ENCODE measurements at regions not wholly inside any gene's neighbourhood (a gene's known extent, or its start where the extent isn't known, plus 50 kb on each side); places are given as distances from the start of the nearest gene placed in this dataset.
A peak's percentile ranks its signal among the peaks of the same experiment; 100 is the strongest.

DNA sequence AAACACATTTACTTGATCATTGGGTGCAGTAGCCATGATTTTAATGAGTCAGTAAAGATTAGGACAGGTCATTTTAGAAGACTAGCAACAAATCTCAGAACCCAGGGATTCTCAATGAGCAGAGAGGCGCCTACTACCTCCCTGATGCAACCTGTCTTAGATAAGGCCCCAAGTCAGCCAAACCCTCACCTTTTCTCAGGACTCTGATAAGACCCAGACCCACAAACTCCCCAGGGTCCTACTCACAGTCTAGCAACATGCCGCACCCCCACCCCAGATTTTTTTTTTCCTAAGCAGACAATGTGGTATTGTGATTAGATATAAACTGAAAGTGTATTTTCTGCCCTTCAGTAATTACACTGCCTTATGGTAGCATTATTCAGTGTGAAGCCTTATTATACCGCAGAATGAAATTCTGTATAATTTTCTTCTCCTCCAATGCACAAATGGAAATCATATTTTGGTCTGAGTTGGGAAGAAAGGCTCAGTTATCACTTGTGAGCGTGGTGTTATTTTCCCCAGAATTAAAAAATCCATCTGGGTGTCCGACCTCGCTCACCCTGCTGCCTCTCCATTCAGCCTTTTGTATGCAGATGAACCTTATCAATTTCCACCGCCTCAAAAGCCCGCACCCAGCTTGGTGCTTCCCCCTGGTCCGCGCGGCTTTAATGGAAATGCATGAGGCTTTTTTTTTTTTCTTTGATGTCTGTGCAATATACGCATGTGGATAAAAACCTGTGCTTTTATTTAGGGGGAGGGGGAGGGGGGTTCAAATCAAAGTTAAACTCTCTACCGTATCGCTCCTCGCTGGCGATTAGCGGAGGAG, 122.0 kb upstream of the SOX14 start:
- WGBS (ENCODE audit: insufficient coverage) = 20% methylated on average over 9 of the region's 17 CpGs
- H3K36me3 ChIP-seq (ENCODE audit: control insufficient read depth in 4 of 4, insufficient read depth in 4 of 4, low read length in 3 of 4) = no peaks in the 10 kb centered on the region
- ChIA-PET CTCF (no interaction called here), POLR2A (no interaction called here)
- no peak for DNase-seq
- H3K9me3 ChIP-seq (ENCODE audit: control extremely low read depth in 1 of 5, control insufficient read depth in 4 of 5, insufficient read depth in 2 of 5, low read depth in 1 of 5, low read length in 4 of 5) = no peaks in the 10 kb centered on the region
- H3K4me1 ChIP-seq (ENCODE audit: control extremely low read depth in 1 of 4, control insufficient read depth in 4 of 4, insufficient read depth in 4 of 4, low read length in 3 of 4) = no peaks in the 10 kb centered on the region
- H3K4me3 ChIP-seq (ENCODE audit: control insufficient read depth in 1 of 7, extremely low read depth in 1 of 7, insufficient read depth in 4 of 7, low read depth in 2 of 7, low read length in 6 of 7) = no peak overlapping the region
- no peak overlapping the region for H3K27ac ChIP-seq (ENCODE audit: insufficient read depth in 1 of 2, low read depth in 1 of 2, low read length in 2 of 2, poor library complexity in 1 of 2, severe bottlenecking in 2 of 2)
- peaks cover 0 to 26% (median 7%) of the 10 kb centered on the region in 5 experiments for H3K27me3 ChIP-seq (replicated peaks in 2 of 5; ENCODE audit: control insufficient read depth in 4 of 5, insufficient read depth in 5 of 5, low read length in 4 of 5)

DNA sequence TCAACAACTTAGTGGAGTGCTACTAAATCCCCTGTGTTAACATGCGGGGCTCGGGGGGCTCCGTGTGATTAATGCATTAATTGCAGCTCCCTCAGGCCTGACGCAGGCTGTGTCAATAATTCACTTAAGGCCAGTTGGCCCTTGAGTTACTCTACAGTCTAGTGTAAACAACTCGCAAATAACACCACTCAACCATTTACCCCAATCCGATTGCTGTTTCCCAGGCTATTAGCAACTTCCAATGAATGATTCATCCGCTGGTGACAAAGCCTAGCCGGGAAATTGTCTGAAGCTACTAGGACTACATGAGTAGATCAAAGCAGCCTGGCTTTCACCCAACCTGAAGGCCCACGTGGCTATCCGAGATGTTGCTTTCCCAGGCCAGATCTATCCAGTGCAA, 121.3 kb upstream of the SOX14 start:
- H3K4me1 ChIP-seq (ENCODE audit: control extremely low read depth in 1 of 4, control insufficient read depth in 4 of 4, insufficient read depth in 4 of 4, low read length in 3 of 4) = no peaks in the 10 kb centered on the region
- DNase-seq = no peak
- ChIA-PET POLR2A (no interaction called here), CTCF (no interaction called here)
- H3K27ac ChIP-seq (ENCODE audit: insufficient read depth in 1 of 2, low read depth in 1 of 2, low read length in 2 of 2, poor library complexity in 1 of 2, severe bottlenecking in 2 of 2) = no peak overlapping the region
- 21% methylated on average over 9 of the region's 10 CpGs for WGBS (ENCODE audit: insufficient coverage)
- H3K4me3 ChIP-seq (ENCODE audit: control insufficient read depth in 1 of 7, extremely low read depth in 1 of 7, insufficient read depth in 4 of 7, low read depth in 2 of 7, low read length in 6 of 7) = no peak overlapping the region
- no peaks in the 10 kb centered on the region for H3K36me3 ChIP-seq (ENCODE audit: control insufficient read depth in 4 of 4, insufficient read depth in 4 of 4, low read length in 3 of 4)
- H3K9me3 ChIP-seq (ENCODE audit: control extremely low read depth in 1 of 5, control insufficient read depth in 4 of 5, insufficient read depth in 2 of 5, low read depth in 1 of 5, low read length in 4 of 5) = no peaks in the 10 kb centered on the region
- H3K27me3 ChIP-seq (replicated peaks in 2 of 5; ENCODE audit: control insufficient read depth in 4 of 5, insufficient read depth in 5 of 5, low read length in 4 of 5) = peaks cover 0 to 26% (median 7%) of the 10 kb centered on the region in 5 experiments

DNA sequence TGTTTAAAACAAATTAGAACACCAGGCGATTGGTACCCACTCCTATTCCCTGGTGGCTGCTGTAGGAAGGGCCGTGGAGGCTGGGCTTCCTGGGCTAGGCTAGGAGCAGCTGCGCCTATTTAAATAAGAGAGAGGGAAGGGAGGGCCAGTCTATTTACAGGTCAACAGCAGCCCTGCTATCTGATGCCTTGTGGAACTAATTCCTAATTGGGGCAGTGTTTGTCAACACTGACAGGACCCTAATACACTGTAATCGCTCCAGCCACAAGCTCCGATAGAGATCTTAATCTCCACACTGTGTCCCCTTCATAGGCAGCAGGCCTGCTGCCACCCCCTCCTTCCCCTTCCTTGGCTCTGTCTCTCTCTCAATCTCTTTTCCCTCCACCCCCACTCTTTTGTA, 116.9 kb upstream of the SOX14 start:
- H3K27me3 ChIP-seq (replicated peaks in 2 of 5; ENCODE audit: control insufficient read depth in 4 of 5, insufficient read depth in 5 of 5, low read length in 4 of 5) = peaks cover 0 to 14% (median 5%) of the 10 kb centered on the region in 5 experiments
- no peaks in the 10 kb centered on the region for H3K4me1 ChIP-seq (ENCODE audit: control extremely low read depth in 1 of 4, control insufficient read depth in 4 of 4, insufficient read depth in 4 of 4, low read length in 3 of 4)
- no peak overlapping the region for H3K4me3 ChIP-seq (ENCODE audit: control insufficient read depth in 1 of 7, extremely low read depth in 1 of 7, insufficient read depth in 4 of 7, low read depth in 2 of 7, low read length in 6 of 7)
- DNase-seq = no peak
- H3K36me3 ChIP-seq (ENCODE audit: control insufficient read depth in 4 of 4, insufficient read depth in 4 of 4, low read length in 3 of 4) = no peaks in the 10 kb centered on the region
- H3K27ac ChIP-seq (ENCODE audit: insufficient read depth in 1 of 2, low read depth in 1 of 2, low read length in 2 of 2, poor library complexity in 1 of 2, severe bottlenecking in 2 of 2) = no peak overlapping the region
- WGBS (ENCODE audit: insufficient coverage) = 30% methylated on average over 5 of the region's 5 CpGs
- ChIA-PET CTCF (no interaction called here), POLR2A (no interaction called here)
- H3K9me3 ChIP-seq (ENCODE audit: control extremely low read depth in 1 of 5, control insufficient read depth in 4 of 5, insufficient read depth in 2 of 5, low read depth in 1 of 5, low read length in 4 of 5) = no peaks in the 10 kb centered on the region

DNA sequence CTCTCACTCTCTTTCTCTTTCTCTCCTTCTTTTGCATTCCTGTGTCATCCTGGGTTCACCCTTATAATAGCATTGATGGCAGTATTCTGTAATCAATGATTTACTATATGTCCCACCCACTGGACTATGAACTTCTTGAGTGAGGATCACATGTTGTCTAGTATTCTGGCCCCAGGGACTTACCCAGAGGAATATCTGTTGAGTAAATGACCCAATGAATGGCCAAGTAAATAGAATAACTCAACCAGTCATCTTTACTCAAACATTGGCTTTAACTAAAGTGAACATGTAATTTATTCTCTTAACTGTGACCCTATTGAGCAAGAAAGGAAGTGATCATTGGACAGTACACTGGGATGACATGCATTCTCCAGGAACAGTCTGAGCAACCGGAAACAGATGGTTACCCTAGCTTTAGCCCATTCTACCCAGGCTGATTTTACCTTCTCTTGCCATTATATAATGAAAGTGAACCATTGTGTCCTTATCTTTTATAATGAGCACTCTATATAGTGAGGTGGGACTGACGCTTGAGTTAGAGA, 94.5 kb upstream of the SOX14 start:
- Histone ChIP-seq H3K36me3 (ENCODE audit: control insufficient read depth in 4 of 4, insufficient read depth in 4 of 4, low read length in 3 of 4) (no peaks in the 10 kb centered on the region), H3K27ac (ENCODE audit: insufficient read depth in 1 of 2, low read depth in 1 of 2, low read length in 2 of 2, poor library complexity in 1 of 2, severe bottlenecking in 2 of 2) (no peak overlapping the region), H3K9me3 (ENCODE audit: control extremely low read depth in 1 of 5, control insufficient read depth in 4 of 5, insufficient read depth in 2 of 5, low read depth in 1 of 5, low read length in 4 of 5) (peaks cover 0 to 7% (median 1%) of the 10 kb centered on the region in 5 experiments), H3K27me3 (replicated peaks in 2 of 5; ENCODE audit: control insufficient read depth in 4 of 5, insufficient read depth in 5 of 5, low read length in 4 of 5) (no peaks in the 10 kb centered on the region), H3K4me3 (ENCODE audit: control insufficient read depth in 1 of 7, extremely low read depth in 1 of 7, insufficient read depth in 4 of 7, low read depth in 2 of 7, low read length in 6 of 7) (no peak overlapping the region), H3K4me1 (ENCODE audit: control extremely low read depth in 1 of 4, control insufficient read depth in 4 of 4, insufficient read depth in 4 of 4, low read length in 3 of 4) (no peaks in the 10 kb centered on the region)
- ChIA-PET CTCF (no interaction called here), POLR2A (no interaction called here)
- no peak for DNase-seq
- WGBS (ENCODE audit: insufficient coverage) = 100% methylated on average over 1 of the region's 2 CpGs

DNA sequence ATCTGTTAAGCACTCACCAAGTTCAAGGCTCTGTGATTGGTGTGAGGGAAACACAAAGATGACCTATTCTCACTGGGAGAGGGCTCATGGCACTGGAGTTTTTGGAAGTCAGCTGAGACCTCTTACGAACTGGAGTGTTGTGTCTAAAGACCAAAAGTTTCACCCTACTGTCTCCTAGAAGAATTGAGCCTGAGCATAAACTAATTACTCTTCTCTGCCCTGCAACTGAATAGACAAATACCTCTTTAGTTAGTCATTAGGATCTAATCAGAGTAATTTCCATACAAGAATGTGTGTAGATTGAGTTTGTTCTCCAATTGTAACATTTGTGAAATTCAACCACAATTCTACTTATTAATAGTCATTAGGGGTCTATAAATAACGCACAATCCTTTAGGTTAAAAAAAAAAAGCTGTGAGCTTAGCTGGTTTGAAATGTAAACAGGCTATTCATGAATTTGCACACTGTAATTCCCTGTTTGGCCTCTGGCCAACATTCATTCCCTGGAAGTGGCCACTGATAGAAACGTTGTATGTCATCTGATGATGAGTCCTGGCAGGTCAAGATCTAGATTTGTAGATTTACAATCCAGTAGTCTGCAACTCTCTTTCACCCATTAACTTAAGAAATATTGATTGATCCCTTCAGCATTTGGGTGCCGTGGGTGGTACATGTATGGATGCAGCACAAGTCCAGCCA, 76.8 kb upstream of the SOX14 start:
- Histone ChIP-seq H3K4me3 (ENCODE audit: control insufficient read depth in 1 of 7, extremely low read depth in 1 of 7, insufficient read depth in 4 of 7, low read depth in 2 of 7, low read length in 6 of 7) (no peak overlapping the region), H3K27ac (ENCODE audit: insufficient read depth in 1 of 2, low read depth in 1 of 2, low read length in 2 of 2, poor library complexity in 1 of 2, severe bottlenecking in 2 of 2) (no peak overlapping the region), H3K27me3 (replicated peaks in 2 of 5; ENCODE audit: control insufficient read depth in 4 of 5, insufficient read depth in 5 of 5, low read length in 4 of 5) (no peaks in the 10 kb centered on the region), H3K9me3 (ENCODE audit: control extremely low read depth in 1 of 5, control insufficient read depth in 4 of 5, insufficient read depth in 2 of 5, low read depth in 1 of 5, low read length in 4 of 5) (no peaks in the 10 kb centered on the region), H3K36me3 (ENCODE audit: control insufficient read depth in 4 of 4, insufficient read depth in 4 of 4, low read length in 3 of 4) (no peaks in the 10 kb centered on the region), H3K4me1 (ENCODE audit: control extremely low read depth in 1 of 4, control insufficient read depth in 4 of 4, insufficient read depth in 4 of 4, low read length in 3 of 4) (no peaks in the 10 kb centered on the region)
- no peak for DNase-seq
- CTCF ChIA-PET = no interaction called here
- WGBS (ENCODE audit: insufficient coverage) = no CpG with 5 or more reads among the region's 4 CpGs
- POLR2A ChIA-PET = no interaction called here

DNA sequence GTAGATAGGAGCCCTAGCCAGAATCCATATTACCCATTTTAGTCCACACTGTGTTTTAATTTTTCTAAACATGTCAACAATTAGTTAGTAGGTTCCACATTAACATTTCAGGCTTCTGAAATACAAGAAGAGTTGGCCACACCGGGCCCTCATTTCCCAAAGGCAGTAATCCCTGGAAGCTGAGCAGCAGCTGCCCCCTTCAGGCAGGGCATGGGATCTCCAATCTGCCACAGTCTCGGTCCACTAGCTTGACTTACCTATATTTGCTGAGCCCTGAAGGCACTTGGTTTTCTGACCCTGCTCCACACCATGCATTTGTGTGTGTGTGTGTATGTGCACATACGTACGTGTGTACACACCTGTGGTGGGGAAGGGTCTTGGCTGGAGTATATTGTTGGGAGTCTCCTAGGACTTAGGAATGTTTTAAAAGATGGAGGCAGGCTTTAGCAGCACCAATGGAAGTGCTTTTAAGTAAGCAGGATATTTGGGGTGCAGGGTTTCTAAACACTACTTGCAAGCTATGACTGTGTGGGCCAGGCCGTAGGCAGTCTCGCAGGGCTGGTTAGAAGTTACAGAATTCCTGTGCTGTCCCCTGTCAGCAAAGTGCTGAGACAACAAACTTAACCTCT, 71.2 kb upstream of the SOX14 start:
- peaks cover 0 to 6% (median 2%) of the 10 kb centered on the region in 5 experiments for H3K27me3 ChIP-seq (replicated peaks in 2 of 5; ENCODE audit: control insufficient read depth in 4 of 5, insufficient read depth in 5 of 5, low read length in 4 of 5)
- CTCF ChIA-PET = interaction anchor here (1.3 kb wide), 1 partner anchor 14 kb away, joined by 3 read pairs; no protein-coding TSS in a partner anchor
- H3K4me1 ChIP-seq (ENCODE audit: control extremely low read depth in 1 of 4, control insufficient read depth in 4 of 4, insufficient read depth in 4 of 4, low read length in 3 of 4) = no peaks in the 10 kb centered on the region
- H3K36me3 ChIP-seq (ENCODE audit: control insufficient read depth in 4 of 4, insufficient read depth in 4 of 4, low read length in 3 of 4) = no peaks in the 10 kb centered on the region
- no peaks in the 10 kb centered on the region for H3K9me3 ChIP-seq (ENCODE audit: control extremely low read depth in 1 of 5, control insufficient read depth in 4 of 5, insufficient read depth in 2 of 5, low read depth in 1 of 5, low read length in 4 of 5)
- POLR2A ChIA-PET = no interaction called here
- H3K4me3 ChIP-seq (ENCODE audit: control insufficient read depth in 1 of 7, extremely low read depth in 1 of 7, insufficient read depth in 4 of 7, low read depth in 2 of 7, low read length in 6 of 7) = no peak overlapping the region
- DNase-seq = peak in 2 of 3 donors; percentile 5 to 11
- no peak overlapping the region for H3K27ac ChIP-seq (ENCODE audit: insufficient read depth in 1 of 2, low read depth in 1 of 2, low read length in 2 of 2, poor library complexity in 1 of 2, severe bottlenecking in 2 of 2)
- 21% methylated on average over 4 of the region's 6 CpGs for WGBS (ENCODE audit: insufficient coverage)

DNA sequence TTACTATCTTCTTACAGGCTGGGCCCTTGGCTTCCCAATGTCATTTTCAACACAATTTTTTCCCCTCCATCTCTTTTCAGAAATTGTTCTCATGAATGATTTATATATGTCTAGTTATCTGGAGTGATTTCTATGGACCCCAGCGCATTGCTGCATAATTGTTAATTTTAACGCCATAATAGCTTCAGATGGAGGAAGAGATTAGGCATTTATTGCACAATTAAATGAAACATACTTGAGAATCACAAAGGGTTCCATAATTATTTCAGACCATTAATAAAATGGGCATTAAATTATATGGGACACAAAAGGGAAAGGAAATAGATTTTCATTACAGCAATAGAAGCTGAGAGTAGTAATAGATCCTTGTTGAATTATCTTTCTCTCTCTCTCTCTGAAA, 70.3 kb upstream of the SOX14 start:
- DNase-seq = no peak
- ChIA-PET CTCF (no interaction called here), POLR2A (no interaction called here)
- Histone ChIP-seq H3K27me3 (replicated peaks in 2 of 5; ENCODE audit: control insufficient read depth in 4 of 5, insufficient read depth in 5 of 5, low read length in 4 of 5) (peaks cover 0 to 6% (median 2%) of the 10 kb centered on the region in 5 experiments), H3K4me3 (ENCODE audit: control insufficient read depth in 1 of 7, extremely low read depth in 1 of 7, insufficient read depth in 4 of 7, low read depth in 2 of 7, low read length in 6 of 7) (no peak overlapping the region), H3K9me3 (ENCODE audit: control extremely low read depth in 1 of 5, control insufficient read depth in 4 of 5, insufficient read depth in 2 of 5, low read depth in 1 of 5, low read length in 4 of 5) (no peaks in the 10 kb centered on the region), H3K27ac (ENCODE audit: insufficient read depth in 1 of 2, low read depth in 1 of 2, low read length in 2 of 2, poor library complexity in 1 of 2, severe bottlenecking in 2 of 2) (no peak overlapping the region), H3K36me3 (ENCODE audit: control insufficient read depth in 4 of 4, insufficient read depth in 4 of 4, low read length in 3 of 4) (no peaks in the 10 kb centered on the region), H3K4me1 (ENCODE audit: control extremely low read depth in 1 of 4, control insufficient read depth in 4 of 4, insufficient read depth in 4 of 4, low read length in 3 of 4) (no peaks in the 10 kb centered on the region)
- no CpG with 5 or more reads among the region's 2 CpGs for WGBS (ENCODE audit: insufficient coverage)
